ENCODE measurements at regions not wholly inside any gene's neighbourhood (a gene's known extent, or its start where the extent isn't known, plus 50 kb on each side); places are given as distances from the start of the nearest gene placed in this dataset.

DNA sequence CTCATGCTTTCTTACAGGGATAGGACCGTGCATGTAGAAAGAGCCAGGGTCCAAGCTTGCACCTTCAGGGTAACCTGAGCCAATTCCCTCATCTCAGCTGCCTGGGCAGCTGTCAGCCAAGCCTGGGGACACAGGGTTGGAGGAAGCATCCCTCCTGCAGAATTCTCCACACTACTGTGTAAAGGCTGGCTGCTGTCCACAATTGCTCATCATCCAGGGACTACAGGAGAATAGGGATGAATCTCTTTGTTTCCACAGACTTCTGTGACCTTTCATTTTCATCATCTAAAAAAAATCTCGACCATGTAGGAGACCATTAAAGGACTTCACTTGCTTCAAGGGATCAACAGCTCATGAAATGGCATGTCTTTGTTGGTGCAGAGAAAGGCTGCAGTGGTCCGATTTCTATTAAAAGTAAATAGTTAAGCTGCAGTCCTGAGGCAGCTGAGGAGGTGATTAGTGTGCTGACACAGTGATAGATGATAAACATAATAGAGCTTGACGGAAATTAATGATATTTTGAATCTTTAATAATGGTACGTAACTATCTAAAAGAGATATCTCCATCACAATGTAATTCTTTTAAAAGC, 74.4 kb upstream of the COPS8 start:
- TF ChIP-seq, protein P1, sequence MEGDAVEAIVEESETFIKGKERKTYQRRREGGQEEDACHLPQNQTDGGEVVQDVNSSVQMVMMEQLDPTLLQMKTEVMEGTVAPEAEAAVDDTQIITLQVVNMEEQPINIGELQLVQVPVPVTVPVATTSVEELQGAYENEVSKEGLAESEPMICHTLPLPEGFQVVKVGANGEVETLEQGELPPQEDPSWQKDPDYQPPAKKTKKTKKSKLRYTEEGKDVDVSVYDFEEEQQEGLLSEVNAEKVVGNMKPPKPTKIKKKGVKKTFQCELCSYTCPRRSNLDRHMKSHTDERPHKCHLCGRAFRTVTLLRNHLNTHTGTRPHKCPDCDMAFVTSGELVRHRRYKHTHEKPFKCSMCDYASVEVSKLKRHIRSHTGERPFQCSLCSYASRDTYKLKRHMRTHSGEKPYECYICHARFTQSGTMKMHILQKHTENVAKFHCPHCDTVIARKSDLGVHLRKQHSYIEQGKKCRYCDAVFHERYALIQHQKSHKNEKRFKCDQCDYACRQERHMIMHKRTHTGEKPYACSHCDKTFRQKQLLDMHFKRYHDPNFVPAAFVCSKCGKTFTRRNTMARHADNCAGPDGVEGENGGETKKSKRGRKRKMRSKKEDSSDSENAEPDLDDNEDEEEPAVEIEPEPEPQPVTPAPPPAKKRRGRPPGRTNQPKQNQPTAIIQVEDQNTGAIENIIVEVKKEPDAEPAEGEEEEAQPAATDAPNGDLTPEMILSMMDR (IDR thresholded peaks at IDR 0.05): no peak
- no peak for TF ChIP-seq ZFX (IDR thresholded peaks at IDR 0.05; ENCODE audit: borderline replicate concordance)

Data from 22Rv1 (cell line).